ENCODE measurements at regions not wholly inside any gene's neighbourhood (a gene's known extent, or its start where the extent isn't known, plus 50 kb on each side); places are given as distances from the start of the nearest gene placed in this dataset.

DNA sequence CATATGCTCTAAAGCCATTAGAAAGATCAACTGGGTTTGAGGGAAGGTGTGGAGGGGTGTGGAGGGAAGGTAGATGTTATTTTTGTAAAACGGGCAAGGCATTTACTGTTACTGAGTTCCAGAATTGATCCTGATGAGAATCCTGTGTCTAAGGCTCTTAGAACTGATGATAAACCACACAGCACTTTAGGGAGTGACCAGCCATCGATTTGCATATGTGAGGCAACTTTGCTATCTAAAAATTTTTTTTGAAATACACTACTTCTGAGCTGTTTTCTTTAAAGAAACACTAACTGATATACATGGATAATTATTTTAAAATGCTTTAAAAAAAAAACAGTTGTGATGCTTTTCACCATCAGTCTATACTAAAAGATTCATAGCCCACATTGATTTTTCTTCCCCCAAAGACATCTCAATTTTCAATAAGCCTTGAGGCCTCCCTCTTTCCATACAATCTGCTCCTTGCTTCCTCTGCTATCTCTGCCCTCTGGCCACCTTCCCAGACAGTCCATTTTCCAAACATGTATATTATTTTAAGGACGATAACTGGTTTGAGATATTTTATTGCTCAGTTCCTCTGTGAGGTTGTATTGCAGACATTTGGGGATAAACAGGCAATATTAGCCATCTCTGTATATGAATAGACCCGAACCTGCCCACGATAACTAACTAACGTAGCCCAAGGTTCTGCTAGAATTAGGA, 265.9 kb downstream of the EFCAB11 start:
- TF ChIP-seq GABPA (tag; conservative IDR thresholded peaks at IDR 0.05; ENCODE audit: low read depth): no peak
- TF ChIP-seq, protein P1, sequence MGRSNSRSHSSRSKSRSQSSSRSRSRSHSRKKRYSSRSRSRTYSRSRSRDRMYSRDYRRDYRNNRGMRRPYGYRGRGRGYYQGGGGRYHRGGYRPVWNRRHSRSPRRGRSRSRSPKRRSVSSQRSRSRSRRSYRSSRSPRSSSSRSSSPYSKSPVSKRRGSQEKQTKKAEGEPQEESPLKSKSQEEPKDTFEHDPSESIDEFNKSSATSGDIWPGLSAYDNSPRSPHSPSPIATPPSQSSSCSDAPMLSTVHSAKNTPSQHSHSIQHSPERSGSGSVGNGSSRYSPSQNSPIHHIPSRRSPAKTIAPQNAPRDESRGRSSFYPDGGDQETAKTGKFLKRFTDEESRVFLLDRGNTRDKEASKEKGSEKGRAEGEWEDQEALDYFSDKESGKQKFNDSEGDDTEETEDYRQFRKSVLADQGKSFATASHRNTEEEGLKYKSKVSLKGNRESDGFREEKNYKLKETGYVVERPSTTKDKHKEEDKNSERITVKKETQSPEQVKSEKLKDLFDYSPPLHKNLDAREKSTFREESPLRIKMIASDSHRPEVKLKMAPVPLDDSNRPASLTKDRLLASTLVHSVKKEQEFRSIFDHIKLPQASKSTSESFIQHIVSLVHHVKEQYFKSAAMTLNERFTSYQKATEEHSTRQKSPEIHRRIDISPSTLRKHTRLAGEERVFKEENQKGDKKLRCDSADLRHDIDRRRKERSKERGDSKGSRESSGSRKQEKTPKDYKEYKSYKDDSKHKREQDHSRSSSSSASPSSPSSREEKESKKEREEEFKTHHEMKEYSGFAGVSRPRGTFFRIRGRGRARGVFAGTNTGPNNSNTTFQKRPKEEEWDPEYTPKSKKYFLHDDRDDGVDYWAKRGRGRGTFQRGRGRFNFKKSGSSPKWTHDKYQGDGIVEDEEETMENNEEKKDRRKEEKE (IDR thresholded peaks at IDR 0.05; ENCODE audit: borderline replicate concordance in 1 of 2, control insufficient read depth in 1 of 2, low read depth in 2 of 2, low read length in 1 of 2): no peak
- TF ChIP-seq, protein P2, sequence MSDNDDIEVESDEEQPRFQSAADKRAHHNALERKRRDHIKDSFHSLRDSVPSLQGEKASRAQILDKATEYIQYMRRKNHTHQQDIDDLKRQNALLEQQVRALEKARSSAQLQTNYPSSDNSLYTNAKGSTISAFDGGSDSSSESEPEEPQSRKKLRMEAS (CRISPR knock-in tag; IDR thresholded peaks at IDR 0.05): no peak
- TF ChIP-seq, protein P3, sequence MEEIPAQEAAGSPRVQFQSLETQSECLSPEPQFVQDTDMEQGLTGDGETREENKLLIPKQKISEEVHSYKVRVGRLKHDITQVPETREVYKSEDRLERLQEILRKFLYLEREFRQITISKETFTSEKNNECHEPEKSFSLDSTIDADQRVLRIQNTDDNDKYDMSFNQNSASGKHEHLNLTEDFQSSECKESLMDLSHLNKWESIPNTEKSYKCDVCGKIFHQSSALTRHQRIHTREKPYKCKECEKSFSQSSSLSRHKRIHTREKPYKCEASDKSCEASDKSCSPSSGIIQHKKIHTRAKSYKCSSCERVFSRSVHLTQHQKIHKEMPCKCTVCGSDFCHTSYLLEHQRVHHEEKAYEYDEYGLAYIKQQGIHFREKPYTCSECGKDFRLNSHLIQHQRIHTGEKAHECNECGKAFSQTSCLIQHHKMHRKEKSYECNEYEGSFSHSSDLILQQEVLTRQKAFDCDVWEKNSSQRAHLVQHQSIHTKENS (CRISPR knock-in tag; IDR thresholded peaks at IDR 0.05): no peak
- TF ChIP-seq POLR2AphosphoS5 (IDR thresholded peaks at IDR 0.05; ENCODE audit: control insufficient read depth, insufficient read depth, low read depth, low read length): no peak
- no peak for TF ChIP-seq ZNF134 (CRISPR knock-in tag; conservative IDR thresholded peaks at IDR 0.05)
- no peak for TF ChIP-seq C11orf30 (IDR thresholded peaks at IDR 0.05; ENCODE audit: low read depth)
- TF ChIP-seq, protein P4, sequence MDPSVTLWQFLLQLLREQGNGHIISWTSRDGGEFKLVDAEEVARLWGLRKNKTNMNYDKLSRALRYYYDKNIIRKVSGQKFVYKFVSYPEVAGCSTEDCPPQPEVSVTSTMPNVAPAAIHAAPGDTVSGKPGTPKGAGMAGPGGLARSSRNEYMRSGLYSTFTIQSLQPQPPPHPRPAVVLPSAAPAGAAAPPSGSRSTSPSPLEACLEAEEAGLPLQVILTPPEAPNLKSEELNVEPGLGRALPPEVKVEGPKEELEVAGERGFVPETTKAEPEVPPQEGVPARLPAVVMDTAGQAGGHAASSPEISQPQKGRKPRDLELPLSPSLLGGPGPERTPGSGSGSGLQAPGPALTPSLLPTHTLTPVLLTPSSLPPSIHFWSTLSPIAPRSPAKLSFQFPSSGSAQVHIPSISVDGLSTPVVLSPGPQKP (CRISPR knock-in tag; IDR thresholded peaks at IDR 0.05): no peak
- TF ChIP-seq BRD4 (IDR thresholded peaks at IDR 0.05): no peak
- no peak for TF ChIP-seq EZH2 (IDR thresholded peaks at IDR 0.05; ENCODE audit: borderline replicate concordance, low read depth, low read length)
